ENCODE measurements at regions not wholly inside any gene's neighbourhood (a gene's known extent, or its start where the extent isn't known, plus 50 kb on each side); places are given as distances from the start of the nearest gene placed in this dataset.

GRCh38 chr16:86222547-86222946 lies 287.8 kb upstream of the FOXF1 start:
- ATAC-seq, result no peak
- BruUV-seq (replicated peaks), result no TSS peak
- POLR2A ChIA-PET (ENCODE audit: unreplicated experiment), result no interaction called here

GRCh38 chr16:86222965-86223551 lies 287.3 kb upstream of the FOXF1 start:
- peak; percentile 82 for ATAC-seq
- DNase-seq, result peak; percentile 72
- Histone ChIP-seq H3K9ac (ENCODE audit: low read length) (no peak overlapping the region), H3K9me3 (ENCODE audit: low read length) (no peaks in the 10 kb centered on the region), H3K4me3 (ENCODE audit: low read length) (peak overlapping the region; percentile 34; the same call in 1 of the 2 replicates), H3F3A (ENCODE audit: low read length, unreplicated experiment) (no peaks in the 10 kb centered on the region), H3K4me2 (ENCODE audit: low read length) (peak overlapping the region; percentile 61), H3K79me2 (ENCODE audit: low read length) (no peaks in the 10 kb centered on the region), H3K27ac (ENCODE audit: low read length) (no peak overlapping the region), H4K20me1 (ENCODE audit: low read length) (no peaks in the 10 kb centered on the region), H3K36me3 (ENCODE audit: low read depth, low read length) (no peaks in the 10 kb centered on the region), H2AFZ (ENCODE audit: low read length) (no peak overlapping the region), H3K27me3 (ENCODE audit: low read length) (peaks cover 48% of the 10 kb centered on the region), H3K4me1 (ENCODE audit: insufficient read depth, low read length) (peaks cover 15% of the 10 kb centered on the region), H3K9me2 (replicated peaks; ENCODE audit: low read length) (no peaks in the 10 kb centered on the region)
- BruUV-seq (replicated peaks), result no TSS peak
- no peak for TF ChIP-seq CTCF (conservative IDR thresholded peaks at IDR 0.05; ENCODE audit: low read depth, low read length)
- TF ChIP-seq EZH2 (IDR thresholded peaks at IDR 0.05; ENCODE audit: low read length, unreplicated experiment), result no peak
- no peak for TF ChIP-seq EZH2phosphoT487 (IDR thresholded peaks at IDR 0.05; ENCODE audit: borderline replicate concordance, low read length)
- ChIA-PET CTCF (no interaction called here), POLR2A (ENCODE audit: unreplicated experiment) (no interaction called here)
- intact Hi-C loops (cut with micrococcal nuclease), result no loop called here

More at GRCh38 chr16:86222547-86222946, 287.8 kb upstream of the FOXF1 start:
- CTCF ChIA-PET, result no interaction called here
- TF ChIP-seq EZH2phosphoT487 (IDR thresholded peaks at IDR 0.05; ENCODE audit: borderline replicate concordance, low read length) (no peak), EZH2 (IDR thresholded peaks at IDR 0.05; ENCODE audit: low read length, unreplicated experiment) (no peak), CTCF (conservative IDR thresholded peaks at IDR 0.05; ENCODE audit: low read depth, low read length) (no peak)
- Histone ChIP-seq H3K36me3 (ENCODE audit: low read depth, low read length) (no peaks in the 10 kb centered on the region), H3K4me1 (ENCODE audit: insufficient read depth, low read length) (peaks cover 15% of the 10 kb centered on the region), H3K79me2 (ENCODE audit: low read length) (no peaks in the 10 kb centered on the region), H2AFZ (ENCODE audit: low read length) (no peak overlapping the region), H3K4me3 (ENCODE audit: low read length) (no peak overlapping the region; the same call in 1 of the 2 replicates), H4K20me1 (ENCODE audit: low read length) (no peaks in the 10 kb centered on the region), H3F3A (ENCODE audit: low read length, unreplicated experiment) (no peaks in the 10 kb centered on the region), H3K9me2 (replicated peaks; ENCODE audit: low read length) (no peaks in the 10 kb centered on the region), H3K9ac (ENCODE audit: low read length) (no peak overlapping the region), H3K27ac (ENCODE audit: low read length) (no peak overlapping the region), H3K4me2 (ENCODE audit: low read length) (peak overlapping the region; percentile 61), H3K9me3 (ENCODE audit: low read length) (no peaks in the 10 kb centered on the region), H3K27me3 (ENCODE audit: low read length) (peaks cover 47% of the 10 kb centered on the region)
- DNase-seq, result no peak
- intact Hi-C loops (cut with micrococcal nuclease), result no loop called here

GRCh38 chr16:86224126-86224525 lies 286.2 kb upstream of the FOXF1 start:
- Histone ChIP-seq H3K27ac (ENCODE audit: low read length) (no peak overlapping the region), H3K9ac (ENCODE audit: low read length) (no peak overlapping the region), H3F3A (ENCODE audit: low read length, unreplicated experiment) (no peaks in the 10 kb centered on the region)

More at GRCh38 chr16:86224126-86224525, 286.2 kb upstream of the FOXF1 start:
- TF ChIP-seq EZH2phosphoT487 (IDR thresholded peaks at IDR 0.05; ENCODE audit: borderline replicate concordance, low read length) (no peak), EZH2 (IDR thresholded peaks at IDR 0.05; ENCODE audit: low read length, unreplicated experiment) (no peak), CTCF (conservative IDR thresholded peaks at IDR 0.05; ENCODE audit: low read depth, low read length) (no peak)
- Histone ChIP-seq H3K9me3 (ENCODE audit: low read length) (no peaks in the 10 kb centered on the region), H3K9me2 (replicated peaks; ENCODE audit: low read length) (no peaks in the 10 kb centered on the region), H3K4me2 (ENCODE audit: low read length) (no peak overlapping the region), H3K4me1 (ENCODE audit: insufficient read depth, low read length) (peaks cover 15% of the 10 kb centered on the region), H3K27me3 (ENCODE audit: low read length) (peaks cover 40% of the 10 kb centered on the region), H4K20me1 (ENCODE audit: low read length) (no peaks in the 10 kb centered on the region), H3K79me2 (ENCODE audit: low read length) (no peaks in the 10 kb centered on the region), H3K4me3 (ENCODE audit: low read length) (no peak overlapping the region), H3K36me3 (ENCODE audit: low read depth, low read length) (no peaks in the 10 kb centered on the region), H2AFZ (ENCODE audit: low read length) (no peak overlapping the region)
- ChIA-PET POLR2A (ENCODE audit: unreplicated experiment) (no interaction called here), CTCF (no interaction called here)
- intact Hi-C loops (cut with micrococcal nuclease), result no loop called here
- no peak for DNase-seq
- ATAC-seq, result no peak
- no TSS peak for BruUV-seq (replicated peaks)

Measured in PC-3 (cell line).